Fibroblast of the aortic adventitia (primary cell): ENCODE measurements at regions not wholly inside any gene's neighbourhood (a gene's known extent, or its start where the extent isn't known, plus 50 kb on each side); places are given as distances from the start of the nearest gene placed in this dataset.
"Not testable (repeated sequence)": the region's sequence is repeated elsewhere in the genome, so short reads cannot be mapped to it uniquely, and the experiment has no call there.

Experiments
- DNase-seq: peaks from one replicate; pipeline ENCODE4 v3.0.0-alpha.2; 2010; ENCODE audit warnings: low read depth
- H3K4me3 ChIP-seq: 2 replicates; pipeline ENCODE4 v1.5.1; 2011; ENCODE audit warnings: low read depth, mild to moderate bottlenecking, control low read depth, low read length, moderate library complexity
- TF ChIP-seq, protein P1 (sequence below): IDR thresholded peaks from 2 replicates; pipeline ENCODE4 v1.5.1; 2011; ENCODE audit warnings: mild to moderate bottlenecking, low read length, control low read depth, inconsistent platforms; ENCODE audit not compliant: insufficient read depth

DNA sequence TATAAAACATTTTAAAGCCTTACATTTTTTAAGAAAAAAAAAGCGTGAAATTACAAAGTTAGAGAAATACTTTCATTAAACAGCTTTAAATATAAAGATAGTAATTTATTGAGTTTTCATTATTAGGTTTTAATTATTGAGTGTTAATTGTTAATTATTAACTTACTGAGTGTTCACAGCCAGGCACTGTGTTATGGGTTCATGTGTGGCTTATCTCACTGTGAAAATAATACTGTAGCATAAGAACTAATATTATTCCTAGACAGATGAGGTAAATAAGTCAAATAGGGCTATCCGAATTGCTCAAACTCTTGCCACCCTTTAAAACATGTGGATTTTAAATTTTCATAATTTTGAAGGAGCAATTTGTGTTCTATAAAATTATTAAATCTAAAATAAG lies 956.1 kb upstream of the PCDH20 start:
- no peak for DNase-seq
- TF ChIP-seq, protein P1, sequence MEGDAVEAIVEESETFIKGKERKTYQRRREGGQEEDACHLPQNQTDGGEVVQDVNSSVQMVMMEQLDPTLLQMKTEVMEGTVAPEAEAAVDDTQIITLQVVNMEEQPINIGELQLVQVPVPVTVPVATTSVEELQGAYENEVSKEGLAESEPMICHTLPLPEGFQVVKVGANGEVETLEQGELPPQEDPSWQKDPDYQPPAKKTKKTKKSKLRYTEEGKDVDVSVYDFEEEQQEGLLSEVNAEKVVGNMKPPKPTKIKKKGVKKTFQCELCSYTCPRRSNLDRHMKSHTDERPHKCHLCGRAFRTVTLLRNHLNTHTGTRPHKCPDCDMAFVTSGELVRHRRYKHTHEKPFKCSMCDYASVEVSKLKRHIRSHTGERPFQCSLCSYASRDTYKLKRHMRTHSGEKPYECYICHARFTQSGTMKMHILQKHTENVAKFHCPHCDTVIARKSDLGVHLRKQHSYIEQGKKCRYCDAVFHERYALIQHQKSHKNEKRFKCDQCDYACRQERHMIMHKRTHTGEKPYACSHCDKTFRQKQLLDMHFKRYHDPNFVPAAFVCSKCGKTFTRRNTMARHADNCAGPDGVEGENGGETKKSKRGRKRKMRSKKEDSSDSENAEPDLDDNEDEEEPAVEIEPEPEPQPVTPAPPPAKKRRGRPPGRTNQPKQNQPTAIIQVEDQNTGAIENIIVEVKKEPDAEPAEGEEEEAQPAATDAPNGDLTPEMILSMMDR: no peak
- H3K4me3 ChIP-seq: no peak overlapping the region

DNA sequence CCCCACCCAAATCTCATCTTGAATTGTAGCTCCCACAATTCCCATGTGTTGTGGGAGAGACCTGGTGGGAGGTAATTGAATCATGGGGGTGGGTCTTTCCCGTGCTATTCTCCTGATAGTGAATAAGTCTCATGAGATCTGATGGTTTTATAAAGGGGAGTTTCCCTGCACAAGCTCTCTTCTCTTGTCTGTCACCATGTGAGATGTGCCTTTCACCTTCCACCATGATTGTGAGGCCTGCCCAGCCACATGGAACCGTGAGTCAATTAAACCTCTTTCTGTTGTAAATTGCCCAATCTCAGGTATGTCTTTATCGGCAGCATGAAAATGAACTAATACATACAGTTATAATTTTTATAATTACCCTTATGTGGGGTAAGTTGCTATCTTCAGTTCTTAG lies 952.3 kb upstream of the PCDH20 start:
- not testable (repeated sequence) for H3K4me3 ChIP-seq, DNase-seq

DNA sequence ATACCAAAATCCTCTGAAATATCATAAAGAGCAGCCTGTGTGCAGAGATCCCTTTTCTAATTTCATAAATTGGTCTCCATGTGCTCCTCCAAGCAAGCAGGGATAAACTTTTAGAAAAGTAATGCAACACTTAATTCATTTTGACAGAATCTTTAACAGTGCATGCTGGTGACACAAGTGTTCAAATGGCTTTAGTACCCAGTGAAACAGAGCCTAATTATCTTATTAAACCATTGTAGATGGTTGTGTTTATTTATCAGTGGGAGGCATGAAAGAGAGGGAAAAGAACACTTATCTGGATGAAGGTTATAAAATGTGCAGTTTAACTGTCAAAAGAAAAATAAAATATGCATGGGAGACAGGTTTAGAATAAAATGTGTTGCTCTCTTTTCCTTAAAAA lies 945.0 kb upstream of the PCDH20 start:
- no peak for DNase-seq
- TF ChIP-seq, protein P1: no peak
- no peak overlapping the region for H3K4me3 ChIP-seq

DNA sequence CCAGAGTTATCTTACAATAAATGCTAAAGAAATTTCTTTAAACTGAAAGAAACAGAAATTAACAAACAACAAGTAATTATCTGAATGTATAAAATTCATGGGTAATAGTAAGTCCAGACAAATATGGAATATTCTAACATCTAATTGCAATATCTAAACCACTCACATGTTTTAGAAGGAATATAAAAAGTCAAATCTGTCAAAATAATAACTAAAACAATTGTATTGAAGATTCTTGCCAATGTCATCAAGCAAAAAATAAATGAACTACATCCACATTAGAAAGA lies 942.9 kb upstream of the PCDH20 start:
- no peak for DNase-seq
- TF ChIP-seq, protein P1: no peak
- no peak overlapping the region for H3K4me3 ChIP-seq

DNA sequence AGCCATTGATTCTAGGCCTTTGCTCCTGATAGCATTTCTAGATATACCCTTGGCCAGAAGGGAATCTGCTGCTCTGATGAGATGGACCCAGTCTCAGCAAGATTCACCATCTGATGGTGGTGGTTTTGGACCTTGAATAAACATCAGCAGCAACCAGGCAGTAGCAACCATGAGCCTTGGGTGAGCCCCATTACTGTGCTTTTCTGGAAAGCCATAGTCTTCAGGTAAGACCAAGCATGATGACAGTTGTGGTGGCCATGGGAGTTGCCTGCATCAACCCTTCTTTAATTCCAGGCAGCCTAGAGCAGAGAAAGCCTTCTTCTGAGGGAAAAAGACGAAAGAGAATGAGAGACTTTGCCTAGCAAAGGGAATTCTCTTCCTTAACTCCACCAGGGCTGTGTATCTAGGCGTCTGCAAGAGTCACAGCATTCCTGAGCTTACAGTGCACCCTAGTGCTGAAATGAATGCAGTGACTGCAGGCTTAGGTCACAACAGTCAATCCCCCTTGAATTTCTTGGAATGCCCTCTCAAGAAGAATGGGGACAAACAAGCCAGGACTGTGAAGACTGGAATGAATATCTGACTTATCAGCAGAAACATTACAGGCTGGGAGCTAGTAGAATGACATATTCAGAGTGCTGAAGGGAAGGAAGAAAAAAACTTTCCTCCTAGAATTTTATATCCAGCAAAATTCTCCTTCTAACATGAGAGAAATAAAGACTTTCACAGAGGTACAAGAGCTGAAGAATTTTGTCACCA lies 942.4 kb upstream of the PCDH20 start:
- H3K4me3 ChIP-seq: no peak overlapping the region
- DNase-seq: no peak
- TF ChIP-seq, protein P1: no peak

DNA sequence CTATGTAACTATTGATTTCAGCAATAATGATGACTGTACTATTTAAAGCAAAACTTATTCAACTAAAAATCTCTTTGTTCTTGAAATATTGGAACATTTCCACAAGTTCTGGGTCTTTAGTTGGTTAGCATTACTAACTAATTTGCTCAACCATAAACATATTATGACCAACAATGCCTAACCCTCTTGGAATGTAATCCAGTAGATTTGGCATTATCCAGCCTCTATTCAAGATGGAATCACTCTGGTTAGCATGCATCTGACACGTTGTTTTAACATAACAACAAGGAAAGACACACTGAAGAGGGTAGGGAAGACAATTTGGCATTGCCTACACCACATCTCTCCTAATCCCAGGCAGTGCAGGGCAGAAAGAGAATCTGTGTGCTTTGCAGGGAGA lies 941.3 kb upstream of the PCDH20 start:
- DNase-seq: no peak
- TF ChIP-seq, protein P1: no peak
- no peak overlapping the region for H3K4me3 ChIP-seq

DNA sequence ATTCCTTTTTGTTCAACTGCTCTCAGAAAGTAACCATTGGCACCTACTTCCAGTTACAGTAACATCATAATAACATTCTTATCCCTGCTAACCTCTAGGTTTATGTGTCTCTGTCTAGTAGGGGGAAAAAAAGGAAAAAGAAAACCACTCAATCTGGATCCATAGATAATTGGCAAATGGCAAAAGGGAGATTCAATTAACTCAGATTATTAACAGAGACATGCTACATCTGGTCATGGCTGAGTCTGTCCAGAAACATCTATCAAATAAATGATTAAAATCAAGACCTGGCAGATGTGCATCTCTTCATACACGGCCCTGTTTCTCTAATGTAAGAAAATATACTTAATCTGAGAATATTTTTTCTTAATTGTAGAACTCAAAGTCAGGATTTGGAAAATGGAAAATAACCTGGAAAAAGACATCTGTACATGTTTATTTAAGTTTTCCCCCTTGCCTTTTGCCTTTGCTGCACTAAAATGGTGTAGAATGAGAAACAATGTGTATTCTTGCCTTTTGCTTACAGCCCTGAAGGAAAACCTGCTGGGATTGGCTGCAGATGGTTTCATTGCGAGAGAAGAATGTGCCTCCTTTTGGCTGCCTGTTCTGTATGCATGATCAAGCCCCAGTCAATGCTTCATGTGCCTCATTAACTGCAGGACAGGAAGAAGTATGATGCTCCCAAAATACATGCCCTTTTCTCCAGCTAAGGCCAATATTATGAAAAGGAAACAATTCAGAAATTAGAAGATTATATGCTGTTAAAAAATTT lies 921.6 kb upstream of the PCDH20 start:
- TF ChIP-seq, protein P1: no peak
- no peak overlapping the region for H3K4me3 ChIP-seq
- no peak for DNase-seq
